ENCODE measurements at regions not wholly inside any gene's neighbourhood (a gene's known extent, or its start where the extent isn't known, plus 50 kb on each side); places are given as distances from the start of the nearest gene placed in this dataset.

DNA sequence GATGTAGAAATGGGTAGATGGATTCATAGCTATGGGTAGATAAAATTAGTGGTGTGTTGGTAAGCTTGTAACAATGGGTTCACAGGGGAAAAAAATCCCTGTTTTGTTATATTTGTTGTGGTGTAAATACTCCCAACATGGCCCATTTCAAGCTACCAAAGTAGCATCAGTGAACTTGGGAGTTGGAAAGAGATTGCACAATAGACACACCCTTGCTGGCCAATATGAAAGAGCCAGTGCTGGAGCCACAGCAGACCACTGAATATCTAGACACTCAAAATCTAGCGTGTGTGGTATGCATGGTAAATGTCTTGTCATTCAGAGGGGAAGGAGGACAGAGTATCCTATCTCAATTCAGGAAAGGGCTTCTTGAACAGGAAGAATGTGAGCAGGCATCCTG lies 565.1 kb upstream of the SALL1 start:
- Histone ChIP-seq H4K5ac (ENCODE audit: low read depth, low read length) (no peak overlapping the region), H3K4me3 (ENCODE audit: insufficient read depth, low read depth, low read length) (no peak overlapping the region), H2BK20ac (ENCODE audit: low read depth, low read length) (no peak overlapping the region), H2BK15ac (ENCODE audit: low read depth, low read length) (no peak overlapping the region), H2BK5ac (ENCODE audit: low read depth, low read length, poor library complexity, severe bottlenecking) (no peak overlapping the region), H3K4me2 (ENCODE audit: low read depth, low read length) (no peak overlapping the region), H2BK120ac (ENCODE audit: low read depth, low read length) (no peak overlapping the region), H3K27ac (ENCODE audit: insufficient read depth, low read length) (no peak overlapping the region), H3K79me1 (ENCODE audit: low read depth in 1 of 2, low read length in 2 of 2) (no peaks in the 10 kb centered on the region), H3K18ac (ENCODE audit: low read depth, low read length) (no peak overlapping the region), H2AFZ (replicated peaks; ENCODE audit: low read length, poor library complexity) (no peak overlapping the region), H3K9me1 (ENCODE audit: insufficient read depth, low read length) (no peaks in the 10 kb centered on the region), H2AK5ac (ENCODE audit: low read depth, low read length) (no peak overlapping the region), H4K8ac (ENCODE audit: low read depth in 2 of 2, low read length in 2 of 2) (no peak overlapping the region), H4K91ac (ENCODE audit: insufficient read depth, low read depth, low read length) (no peak overlapping the region), H3K56ac (ENCODE audit: extremely low read depth, insufficient read depth, low read length) (no peak overlapping the region), H4K20me1 (ENCODE audit: insufficient read depth, low read length) (no peaks in the 10 kb centered on the region), H3K27me3 (ENCODE audit: control insufficient read depth, insufficient read depth, low read length) (no peaks in the 10 kb centered on the region; the same call in 1 of the 2 replicates), H2AK9ac (replicated peaks; ENCODE audit: low read depth, low read length, poor library complexity) (no peak overlapping the region), H3K14ac (replicated peaks; ENCODE audit: low read depth, low read length) (no peak overlapping the region), H3K9ac (ENCODE audit: low read depth, low read length) (no peak overlapping the region), H3K4ac (ENCODE audit: low read depth, low read length) (no peak overlapping the region), H3K36me3 (ENCODE audit: control insufficient read depth, insufficient read depth, low read length) (no peaks in the 10 kb centered on the region), H3K9me3 (ENCODE audit: control insufficient read depth, insufficient read depth, low read length) (no peaks in the 10 kb centered on the region), H3K23ac (ENCODE audit: low read depth, low read length) (no peak overlapping the region), H3K4me1 (ENCODE audit: control insufficient read depth, insufficient read depth, low read length) (no peaks in the 10 kb centered on the region)
- no TSS peak for BruUV-seq (replicated peaks)
- TF ChIP-seq CEBPB (IDR thresholded peaks at IDR 0.05; ENCODE audit: low read depth, low read length) (peak; percentile 60), MAFK (IDR thresholded peaks at IDR 0.05; ENCODE audit: low read depth, low read length) (no peak)
- no CpG with 5 or more reads among the region's 1 CpG for WGBS, 2 experiments (ENCODE audit: extremely low coverage in 2 of 2, insufficient read length in 1 of 2)
- DNase-seq (no peak), ATAC-seq (ENCODE audit: low read depth) (no peak)
- in situ Hi-C loops (cut with MboI; ENCODE audit: low sequenced_read_pairs) (no loop called here), intact Hi-C loops (cut with micrococcal nuclease) (no loop called here), dilution Hi-C loops (cut with HindIII; ENCODE audit: low sequenced_read_pairs, unreplicated experiment) (no loop called here)
- POLR2A ChIA-PET (ENCODE audit: unreplicated experiment) = no interaction called here
- CTCF ChIA-PET = interaction anchor here (0.8 kb wide), 1 partner anchor 9 kb away, joined by 4 read pairs; no protein-coding TSS in a partner anchor

All from IMR-90 (cell line).